RPMI8226 (cell line): ENCODE measurements at regions not wholly inside any gene's neighbourhood (a gene's known extent, or its start where the extent isn't known, plus 50 kb on each side); places are given as distances from the start of the nearest gene placed in this dataset.

ENCODE experiments used
- DNase-seq: peaks from one replicate; pipeline ENCODE4 v3.0.0-alpha.2; 2015

GRCh38 chr3:188046561-188047211, 107.3 kb upstream of the LPP start:
- DNase-seq = no peak

- no peak for DNase-seq
These were observed 106.4 kb upstream of the LPP start for GRCh38 chr3:188047536-188047935.

DNA sequence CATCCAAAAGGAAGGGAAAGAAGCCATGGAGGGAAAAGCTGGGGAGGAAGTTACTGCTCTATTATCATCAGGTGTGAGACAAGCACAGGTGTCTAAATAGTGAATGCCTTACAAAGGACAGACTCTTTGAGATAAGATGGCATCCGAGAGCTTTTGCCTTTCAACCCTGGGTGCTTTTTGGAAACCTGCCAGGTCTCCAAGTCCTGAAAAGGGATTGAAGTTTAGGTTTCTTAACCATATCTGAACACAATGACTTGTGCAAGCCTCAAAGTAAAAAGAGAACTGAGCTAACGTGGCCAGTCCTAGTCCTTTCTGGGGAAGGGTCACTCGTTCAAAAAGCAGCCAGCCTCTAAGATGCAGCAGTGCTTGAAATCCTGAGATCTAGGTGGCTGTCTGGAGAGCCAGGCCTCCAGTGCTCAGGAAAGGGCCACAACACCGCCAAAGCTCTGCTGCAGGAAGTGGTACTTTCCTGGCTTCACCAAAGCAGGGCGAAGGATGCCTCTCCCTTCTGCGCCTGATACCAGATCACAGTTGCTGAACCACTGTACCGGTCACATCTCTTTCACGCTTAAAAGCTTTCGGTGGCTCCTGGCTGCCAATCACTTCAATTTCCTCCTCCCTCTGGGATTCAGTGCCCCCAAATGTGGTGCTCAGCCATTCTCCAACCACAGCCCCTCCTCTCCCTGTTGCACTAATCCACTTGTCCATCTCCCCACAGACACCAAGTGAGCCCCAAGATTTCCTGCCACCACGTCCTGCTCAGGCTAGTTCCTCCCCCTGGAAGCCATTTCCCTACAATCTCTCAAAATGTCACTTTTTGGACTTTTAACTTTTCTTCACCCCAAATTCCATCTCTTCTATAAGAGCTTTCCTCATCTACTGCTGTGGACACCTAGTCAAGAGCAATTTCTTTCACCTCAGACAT, 104.1 kb upstream of the LPP start:
- no peak for DNase-seq

GRCh38 chr3:188051801-188052168, 102.2 kb upstream of the LPP start:
- no peak for DNase-seq

- no peak for DNase-seq
These were observed 101.6 kb upstream of the LPP start for GRCh38 chr3:188052169-188053035.

- no peak for DNase-seq
These were observed 101.0 kb upstream of the LPP start for GRCh38 chr3:188053036-188053340.

DNA sequence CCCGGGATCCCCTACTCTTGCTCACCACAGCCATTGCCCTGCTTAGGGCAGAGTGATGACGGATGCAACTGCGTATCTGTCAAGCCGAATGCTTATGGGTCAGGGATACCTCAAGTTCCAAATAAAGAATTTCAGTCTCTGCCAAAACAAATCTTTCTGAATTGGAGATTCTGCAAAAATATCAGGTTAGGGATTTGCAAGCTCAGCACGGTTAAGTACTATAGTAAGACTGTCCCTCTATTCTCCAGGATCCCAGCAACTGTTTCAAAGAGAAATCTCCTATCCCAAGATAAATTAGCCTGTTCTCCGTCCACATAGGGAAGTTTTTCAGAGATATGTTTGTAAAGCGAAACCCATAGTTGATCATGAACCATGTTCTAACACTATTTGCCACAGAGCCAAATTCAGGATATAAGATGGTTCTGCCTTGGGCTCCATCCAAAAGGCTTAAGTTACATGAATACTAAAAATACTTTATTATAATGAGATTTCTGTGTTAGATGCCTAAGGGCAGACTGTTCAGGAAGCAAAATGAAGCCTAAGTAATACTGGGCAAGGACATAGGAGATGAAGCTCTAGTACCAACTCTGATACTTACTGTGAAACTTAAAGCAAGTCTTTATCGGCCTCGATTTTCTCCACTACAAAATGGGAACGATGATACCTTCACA, 100.1 kb upstream of the LPP start:
- DNase-seq = no peak

DNA sequence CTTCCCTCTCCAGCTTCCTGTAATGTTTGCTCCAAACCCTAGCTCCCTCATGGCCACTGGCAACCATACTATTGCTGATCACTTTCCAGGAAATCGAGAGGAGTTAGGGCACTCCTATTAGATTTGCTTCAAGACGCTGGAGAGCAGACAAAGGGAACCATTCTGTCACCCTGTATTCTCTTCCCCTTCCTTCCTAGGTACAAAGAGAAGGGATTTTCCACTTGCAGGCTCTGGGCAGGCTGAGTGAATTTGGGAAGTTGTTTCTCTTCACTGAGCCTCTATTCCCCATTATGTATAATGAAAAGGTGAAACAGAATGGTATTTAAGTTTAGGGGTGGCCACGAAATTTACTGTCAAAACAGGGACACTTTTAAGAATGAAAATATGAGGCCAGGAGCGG, 99.4 kb upstream of the LPP start:
- DNase-seq = no peak

DNA sequence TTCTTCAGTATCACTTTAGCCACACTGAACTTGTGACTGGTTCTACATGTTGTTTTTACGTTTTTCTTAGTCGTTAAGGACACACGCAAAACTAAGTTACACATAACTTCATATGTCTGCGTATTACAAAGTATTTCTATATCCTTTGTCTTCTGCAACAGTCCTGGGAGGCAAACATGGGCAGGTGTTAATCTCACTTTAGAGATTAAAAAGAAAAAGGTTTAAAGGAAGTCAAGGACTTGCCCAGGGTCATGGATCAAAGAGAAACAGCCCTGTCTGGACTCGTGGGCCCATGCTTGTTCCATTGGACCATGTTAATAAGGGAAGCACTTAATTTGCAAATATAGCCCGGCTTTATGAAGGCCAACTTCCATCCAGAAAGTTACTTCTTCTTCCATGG, 98.6 kb upstream of the LPP start:
- DNase-seq = no peak

DNA sequence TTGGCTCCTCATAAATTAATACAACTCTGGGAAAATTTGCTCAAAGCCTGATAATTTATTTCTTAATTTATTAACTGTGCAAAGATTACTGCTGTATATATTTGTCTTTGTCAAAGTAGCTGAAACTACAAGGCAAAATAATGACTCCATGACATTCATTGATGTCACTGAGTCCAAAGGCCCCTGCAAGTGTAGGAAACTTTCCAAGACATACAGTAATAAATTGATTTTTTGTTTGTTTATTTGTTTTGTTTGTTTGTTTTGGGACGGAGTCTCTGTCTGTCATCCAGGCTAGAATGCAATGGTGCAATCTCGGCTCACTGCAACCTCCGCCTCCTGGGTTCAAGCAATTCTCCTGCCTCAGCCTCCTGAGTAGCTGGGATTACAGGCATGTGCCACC, 96.8 kb upstream of the LPP start:
- DNase-seq = no peak

DNA sequence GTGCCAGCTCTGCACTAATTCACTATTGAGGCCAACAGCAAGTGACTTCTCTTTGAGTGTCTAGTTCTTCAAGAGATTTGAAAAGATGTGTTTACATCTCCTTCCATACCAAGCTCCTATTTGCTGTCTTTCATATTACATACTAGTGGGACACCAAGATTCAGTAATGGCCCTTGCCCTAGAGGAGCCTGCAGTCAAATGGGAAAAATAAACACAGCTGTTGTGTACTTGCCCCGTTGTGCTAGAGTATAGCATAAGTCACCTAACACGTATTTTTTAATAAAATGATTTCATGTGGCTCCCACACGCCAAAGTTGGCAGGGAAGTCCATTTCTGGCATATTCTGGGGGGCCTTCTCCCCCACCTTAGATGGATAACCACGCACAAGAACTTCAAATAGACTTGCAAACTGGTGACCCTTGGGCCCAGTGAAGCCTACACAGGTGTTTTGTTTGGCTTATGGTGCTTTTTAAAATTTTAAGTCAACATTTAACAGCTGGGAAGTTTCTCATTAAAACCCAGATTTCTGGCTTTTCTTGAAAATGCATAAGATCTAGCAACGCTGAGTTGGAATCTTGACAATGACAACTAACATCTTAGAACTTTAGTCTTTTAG, 95.3 kb upstream of the LPP start:
- DNase-seq = no peak

DNA sequence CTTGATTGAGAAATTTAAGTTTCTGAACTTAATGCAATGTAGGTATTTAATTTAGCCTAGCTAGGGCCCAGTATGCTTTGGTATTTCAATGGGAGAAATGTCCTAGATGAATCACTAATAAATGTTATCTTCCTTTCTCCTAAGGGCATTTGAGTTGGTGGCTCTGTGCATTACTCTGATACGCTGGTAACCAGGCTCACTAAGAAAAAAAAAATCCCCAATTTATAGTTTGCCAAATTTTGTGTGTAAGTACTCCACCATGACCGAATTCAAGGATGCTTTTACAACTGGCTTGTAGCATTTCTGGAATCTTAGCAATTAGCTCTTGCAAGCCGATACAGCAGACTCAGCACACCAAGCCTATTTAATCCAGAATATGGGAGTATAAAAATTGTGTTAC, 94.6 kb upstream of the LPP start:
- DNase-seq = no peak

DNA sequence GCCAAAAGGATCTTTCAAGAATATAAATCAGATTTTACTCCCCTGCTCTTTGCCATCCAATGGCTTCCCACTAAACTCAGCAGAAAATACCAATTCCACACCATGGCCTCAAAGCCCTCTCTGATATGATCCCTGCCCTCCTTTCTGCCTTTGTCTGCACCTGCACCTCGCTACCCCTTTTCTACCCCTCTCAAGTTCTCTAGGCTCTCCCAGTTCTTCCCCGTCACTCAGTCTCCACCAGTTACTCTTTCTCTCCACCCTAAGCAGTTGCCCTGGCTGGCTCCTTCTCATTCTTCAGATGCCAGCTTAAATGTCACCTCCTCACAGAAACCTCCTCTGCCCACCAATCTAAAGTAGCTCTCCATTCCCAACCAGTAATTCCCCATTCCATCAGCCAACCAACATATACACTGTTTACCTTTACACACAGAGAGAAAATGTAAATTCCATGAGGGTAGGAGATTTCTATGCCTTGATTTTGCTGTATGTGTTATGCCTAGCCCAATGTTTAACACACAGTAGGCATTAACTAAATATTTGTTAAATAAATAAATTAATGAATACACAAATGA, 93.6 kb upstream of the LPP start:
- DNase-seq = no peak

DNA sequence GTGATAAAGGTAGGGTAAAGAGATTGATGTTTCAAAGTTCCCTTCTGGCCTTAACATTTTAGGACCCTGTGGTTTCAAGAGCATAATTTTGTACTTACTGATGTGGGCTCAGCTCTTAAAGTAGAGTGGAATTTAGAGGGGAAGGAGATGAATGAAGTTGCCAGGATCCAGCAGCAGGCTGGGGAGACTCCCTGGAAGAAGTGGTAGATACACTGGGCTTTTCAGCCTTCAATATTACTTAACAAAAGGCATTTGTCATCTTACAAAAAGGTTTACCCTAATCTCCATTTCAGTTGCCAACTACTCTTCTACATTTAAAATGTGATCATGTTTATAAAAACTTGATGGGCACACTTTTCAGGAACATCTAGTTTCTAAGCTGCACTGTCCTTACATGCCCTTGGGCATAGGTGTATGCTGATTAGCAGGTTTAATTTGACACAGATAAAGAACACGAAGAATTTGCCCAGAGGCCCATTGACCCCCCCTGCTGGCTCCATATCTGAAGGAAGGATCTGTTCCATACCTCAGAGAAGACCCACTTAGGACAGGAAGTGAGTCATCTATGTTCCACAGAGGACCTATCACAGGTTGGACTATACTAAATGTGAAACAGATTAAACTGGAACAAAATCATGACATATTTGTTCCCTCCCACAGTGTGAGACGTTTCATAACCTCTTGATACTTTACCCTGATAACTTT, 93.0 kb upstream of the LPP start:
- DNase-seq = peak; percentile 19

DNA sequence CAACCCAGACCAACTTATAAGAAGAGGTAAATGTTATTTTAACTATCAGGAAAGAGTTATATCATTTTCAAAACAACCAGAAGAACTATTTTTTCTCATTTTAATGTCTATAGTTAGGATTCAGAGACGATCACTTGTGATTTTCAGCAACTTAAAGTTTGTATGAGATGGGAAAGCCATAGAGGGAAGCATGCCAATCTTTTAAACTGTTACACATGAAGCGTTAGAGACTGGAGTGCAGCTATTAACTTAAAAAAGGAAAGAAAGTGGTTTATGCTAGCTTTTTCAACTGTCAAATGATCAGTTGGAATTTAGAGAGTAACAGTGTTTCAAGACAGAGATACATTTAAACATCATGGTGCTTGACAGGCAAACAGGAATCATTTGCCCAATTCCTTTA, 91.7 kb upstream of the LPP start:
- DNase-seq = no peak

GRCh38 chr3:188064831-188065493, 89.0 kb upstream of the LPP start:
- no peak for DNase-seq

DNA sequence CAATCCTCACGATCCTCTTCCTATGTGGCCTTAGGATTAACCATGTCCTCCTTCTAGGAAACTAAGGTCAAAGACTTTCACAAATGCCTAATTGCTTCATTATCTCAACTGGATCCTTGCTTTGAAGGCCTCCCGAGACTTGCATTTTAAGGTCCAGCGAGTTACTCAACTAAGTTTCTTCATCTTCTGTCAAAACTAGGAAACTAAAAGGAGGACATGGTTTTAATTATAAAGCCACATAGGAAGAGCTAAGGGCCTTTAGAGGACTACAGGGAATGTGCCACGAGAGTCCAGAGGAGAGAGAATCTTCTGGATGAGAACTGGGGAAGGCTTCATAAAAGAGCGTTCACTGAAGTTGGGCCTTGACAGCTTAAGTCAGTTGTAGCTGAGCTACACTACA, 87.8 kb upstream of the LPP start:
- no peak for DNase-seq

DNA sequence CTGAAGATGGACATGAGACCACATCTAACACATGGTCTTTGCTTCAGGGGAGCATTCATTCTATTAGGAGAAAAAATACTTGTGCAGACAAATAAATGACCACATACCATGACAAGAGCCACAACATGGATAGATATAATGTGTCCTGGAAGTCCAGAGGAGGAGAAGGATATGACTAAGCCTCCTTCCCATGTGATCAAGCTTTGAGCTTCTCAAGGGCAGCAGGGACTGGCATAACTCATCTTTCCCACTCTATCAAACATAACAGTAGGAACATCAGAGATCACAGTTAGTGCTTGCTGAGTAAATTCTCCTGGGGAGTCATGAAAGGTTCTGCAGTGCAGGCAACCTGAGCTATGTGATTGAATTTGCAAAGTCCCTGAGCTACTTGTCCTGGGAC, 86.0 kb upstream of the LPP start:
- DNase-seq = no peak

- DNase-seq = no peak
These were observed 85.6 kb upstream of the LPP start for GRCh38 chr3:188068342-188068741.

DNA sequence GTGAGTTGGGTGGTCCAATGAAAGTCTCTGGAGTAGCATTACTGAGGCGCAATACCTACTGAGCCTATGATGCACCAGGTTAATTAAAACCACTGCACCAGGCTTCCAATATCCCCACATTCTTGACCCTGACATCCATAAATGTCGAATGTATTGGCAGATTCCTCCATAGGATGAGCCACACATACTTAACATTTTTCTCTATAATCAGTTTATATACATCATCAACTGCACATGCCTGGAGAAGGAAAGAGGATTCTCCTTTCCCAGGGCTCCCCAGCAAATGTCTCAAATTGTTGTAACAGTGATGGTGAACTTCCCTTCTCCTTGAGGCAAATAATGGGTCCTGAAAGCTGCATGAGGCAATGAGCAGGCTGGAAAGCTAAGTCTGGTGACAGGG, 82.3 kb upstream of the LPP start:
- DNase-seq = no peak

DNA sequence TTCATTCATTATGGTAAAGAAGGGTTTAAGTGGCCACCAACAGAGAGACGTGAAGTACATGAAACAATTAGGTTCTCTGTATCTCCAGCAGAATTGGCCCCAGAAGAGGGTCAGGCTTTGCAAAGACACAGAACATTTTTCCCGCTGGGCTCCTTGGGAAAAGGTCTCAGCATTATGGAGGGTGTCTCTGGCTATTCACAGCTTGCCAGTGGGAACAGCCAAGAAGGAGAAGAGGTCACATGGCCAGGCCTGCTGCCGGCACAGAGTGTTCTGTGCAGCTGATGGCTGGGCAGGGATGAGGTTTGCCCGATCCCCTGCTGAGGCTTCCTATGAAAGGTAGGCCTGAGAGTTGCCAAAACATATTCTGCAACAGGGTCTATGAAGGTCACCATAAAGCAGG, 77.8 kb upstream of the LPP start:
- no peak for DNase-seq
